ENCODE measurements at regions not wholly inside any gene's neighbourhood (a gene's known extent, or its start where the extent isn't known, plus 50 kb on each side); places are given as distances from the start of the nearest gene placed in this dataset.
"Not testable (repeated sequence)": the region's sequence is repeated elsewhere in the genome, so short reads cannot be mapped to it uniquely, and the experiment has no call there.

- no peak for DNase-seq
These were observed 525.8 kb downstream of the NLGN4X start for GRCh38 chrX:5702890-5703289.

- DNase-seq: no peak
These were observed 532.7 kb downstream of the NLGN4X start for GRCh38 chrX:5695971-5696370.

- DNase-seq: no peak
These were observed 544.7 kb downstream of the NLGN4X start for GRCh38 chrX:5683996-5684395.

GRCh38 chrX:5681159-5681558 is 547.5 kb downstream of the NLGN4X start:
- DNase-seq: peak in 1 of 51 donors; percentile 0

- DNase-seq: no peak
These were observed 554.6 kb downstream of the NLGN4X start for GRCh38 chrX:5674036-5674435.

- no peak for DNase-seq
These were observed 556.6 kb downstream of the NLGN4X start for GRCh38 chrX:5672099-5672498.

GRCh38 chrX:5666689-5667088 is 562.0 kb downstream of the NLGN4X start:
- not testable (repeated sequence) for DNase-seq

GRCh38 chrX:5656544-5656943 is 572.1 kb downstream of the NLGN4X start:
- no peak for DNase-seq

GRCh38 chrX:5650904-5651303 is 577.8 kb downstream of the NLGN4X start:
- no peak for DNase-seq

GRCh38 chrX:5648941-5649568 is 579.6 kb downstream of the NLGN4X start:
- no peak for DNase-seq

- DNase-seq: peak in 5 of 51 donors; percentile 0 to 3 (median 0)
These were observed 581.8 kb downstream of the NLGN4X start for GRCh38 chrX:5646818-5647217.

- DNase-seq: no peak
These were observed 583.9 kb downstream of the NLGN4X start for GRCh38 chrX:5644776-5645175.

- no peak for DNase-seq
These were observed 588.6 kb downstream of the NLGN4X start for GRCh38 chrX:5640071-5640470.

- no peak for DNase-seq
These were observed 590.1 kb downstream of the NLGN4X start for GRCh38 chrX:5638572-5638971.

- DNase-seq: no peak
These were observed 595.8 kb downstream of the NLGN4X start for GRCh38 chrX:5632887-5633286.

GRCh38 chrX:5632061-5632614 is 596.5 kb downstream of the NLGN4X start:
- DNase-seq: no peak

GRCh38 chrX:5617666-5618065 is 611.0 kb downstream of the NLGN4X start:
- DNase-seq: peak in 14 of 51 donors; percentile 0 to 65 (median 2)

GRCh38 chrX:5595570-5595969 is 633.1 kb downstream of the NLGN4X start:
- DNase-seq: no peak

- DNase-seq: no peak
These were observed 641.9 kb downstream of the NLGN4X start for GRCh38 chrX:5586726-5587125.

GRCh38 chrX:5575407-5575806 is 653.3 kb downstream of the NLGN4X start:
- no peak for DNase-seq

- DNase-seq: no peak
These were observed 659.7 kb downstream of the NLGN4X start for GRCh38 chrX:5568934-5569333.

GRCh38 chrX:5559386-5559785 is 669.3 kb downstream of the NLGN4X start:
- DNase-seq: no peak

- no peak for DNase-seq
These were observed 679.2 kb downstream of the NLGN4X start for GRCh38 chrX:5549512-5549911.

GRCh38 chrX:5537098-5537497 is 691.6 kb downstream of the NLGN4X start:
- no peak for DNase-seq
